Kidney epithelial cell (primary cell): ENCODE measurements at regions not wholly inside any gene's neighbourhood (a gene's known extent, or its start where the extent isn't known, plus 50 kb on each side); places are given as distances from the start of the nearest gene placed in this dataset.

Experiments used
- DNase-seq: peaks from one replicate; pipeline ENCODE4 v3.0.0-alpha.2; 2010; ENCODE audit warnings: low read depth
- H3K27me3 ChIP-seq: 2 replicates; pipeline ENCODE4 v1.6.0; 2011; ENCODE audit warnings: low read length; ENCODE audit not compliant: control insufficient read depth, insufficient read depth
- H3K36me3 ChIP-seq: 2 replicates; pipeline ENCODE4 v1.5.1; 2011; ENCODE audit warnings: low read length; ENCODE audit not compliant: control insufficient read depth, insufficient read depth
- H3K4me3 ChIP-seq: 2 replicates; pipeline ENCODE4 v1.5.1; 2011; ENCODE audit warnings: low read depth, mild to moderate bottlenecking, control low read depth, low read length
- CTCF ChIP-seq: IDR thresholded peaks from 2 replicates; pipeline ENCODE4 v1.5.1; 2011; ENCODE audit warnings: mild to moderate bottlenecking, moderate library complexity, low read length, control low read depth, inconsistent platforms; ENCODE audit not compliant: insufficient read depth, poor library complexity, severe bottlenecking

- no peak for TF ChIP-seq CTCF
- Histone ChIP-seq H3K27me3 (no peaks in the 10 kb centered on the region), H3K4me3 (no peak overlapping the region), H3K36me3 (no peaks in the 10 kb centered on the region)
- no peak for DNase-seq
Measured at GRCh38 chr1:115168026-115168425, 78.7 kb upstream of the TSPAN2 start.

- no peak for DNase-seq
- no peaks in the 10 kb centered on the region for H3K27me3 ChIP-seq
- no peak overlapping the region for H3K4me3 ChIP-seq
- no peaks in the 10 kb centered on the region for H3K36me3 ChIP-seq
- no peak for TF ChIP-seq CTCF
Measured at GRCh38 chr1:115166531-115167091, 77.3 kb upstream of the TSPAN2 start.

- no peak overlapping the region for H3K4me3 ChIP-seq
- no peaks in the 10 kb centered on the region for H3K27me3 ChIP-seq
- no peak for DNase-seq
- TF ChIP-seq CTCF, result no peak
- no peaks in the 10 kb centered on the region for H3K36me3 ChIP-seq
Measured at GRCh38 chr1:115165776-115166175, 76.5 kb upstream of the TSPAN2 start.

GRCh38 chr1:115164940-115165705, 75.8 kb upstream of the TSPAN2 start:
- Histone ChIP-seq H3K36me3 (no peaks in the 10 kb centered on the region), H3K27me3 (no peaks in the 10 kb centered on the region), H3K4me3 (no peak overlapping the region)
- no peak for DNase-seq
- no peak for TF ChIP-seq CTCF

- TF ChIP-seq CTCF, result no peak
- no peak for DNase-seq
Measured at GRCh38 chr1:115164484-115164883, 75.2 kb upstream of the TSPAN2 start.

GRCh38 chr1:115160728-115161127, 71.4 kb upstream of the TSPAN2 start:
- no peak for TF ChIP-seq CTCF
- no peaks in the 10 kb centered on the region for H3K36me3 ChIP-seq
- H3K27me3 ChIP-seq, result no peaks in the 10 kb centered on the region
- H3K4me3 ChIP-seq, result no peak overlapping the region
- DNase-seq, result no peak

More at GRCh38 chr1:115164484-115164883, 75.2 kb upstream of the TSPAN2 start:
- no peaks in the 10 kb centered on the region for H3K36me3 ChIP-seq
- no peaks in the 10 kb centered on the region for H3K27me3 ChIP-seq
- no peak overlapping the region for H3K4me3 ChIP-seq
